Left ventricle myocardium inferior (tissue), 1 donor: ENCODE measurements at regions not wholly inside any gene's neighbourhood (a gene's known extent, or its start where the extent isn't known, plus 50 kb on each side); places are given as distances from the start of the nearest gene placed in this dataset.

Source experiments
- DNase-seq: peaks from one replicate; pipeline ENCODE4 v3.0.0-alpha.2; 2020
- H3K27ac ChIP-seq: fragments of 200-600 bp; replicated peaks from 2 replicates; pipeline ENCODE4 v1.8.0; 2021
- H3K27me3 ChIP-seq: fragments of 200-600 bp; 2 replicates; pipeline ENCODE4 v1.8.0; 2021; ENCODE audit warnings: low read depth
- H3K36me3 ChIP-seq: fragments of 200-600 bp; 2 replicates; pipeline ENCODE4 v1.8.0; 2021
- H3K4me1 ChIP-seq: fragments of 200-600 bp; 2 replicates; pipeline ENCODE4 v1.8.0; 2021
- H3K4me3 ChIP-seq: fragments of 200-600 bp; 2 replicates; pipeline ENCODE4 v1.8.0; 2021; ENCODE audit warnings: mild to moderate bottlenecking, moderate library complexity
- H3K9me3 ChIP-seq: fragments of 200-600 bp; replicated peaks from 2 replicates; pipeline ENCODE4 v1.8.0; 2021
- CTCF ChIP-seq: fragments of 200-600 bp; IDR thresholded peaks from 2 replicates; pipeline ENCODE4 v1.8.0; 2021; ENCODE audit warnings: antibody characterized with exemption, mild to moderate bottlenecking, borderline replicate concordance
- intact Hi-C: fragments of 100-400 bp; cut with micrococcal nuclease; formaldehyde crosslinking; loops from one replicate; pipeline ENCODE4 v1.11.0; 2022
- donor health status: DM: no; HTN: yes; CAD: no; lungs with severe emphysema.

DNA sequence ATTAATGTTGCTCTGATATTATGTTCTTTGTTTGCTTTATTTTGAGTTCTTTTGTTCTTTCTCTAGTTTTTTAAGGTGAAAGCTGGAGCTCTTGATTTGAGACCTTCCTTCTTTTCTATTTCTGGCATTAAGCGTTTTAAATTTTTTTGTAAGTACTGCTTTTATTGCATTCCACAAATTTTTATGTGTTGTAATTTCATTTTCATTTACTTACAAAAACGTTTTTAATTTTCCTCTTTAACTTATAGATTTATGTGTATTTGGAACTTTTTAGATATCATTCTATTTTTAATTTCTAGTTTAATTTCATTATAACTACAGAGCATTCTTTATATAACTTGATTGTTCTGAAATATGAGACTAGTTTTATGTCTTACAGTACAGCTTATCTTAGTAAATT is 395.6 kb downstream of the ETV1 start:
- intact Hi-C loops, result no loop called here
- no peaks in the 10 kb centered on the region for H3K4me1 ChIP-seq
- no peak overlapping the region for H3K4me3 ChIP-seq
- no peaks in the 10 kb centered on the region for H3K27me3 ChIP-seq
- no peaks in the 10 kb centered on the region for H3K36me3 ChIP-seq
- TF ChIP-seq CTCF, result no peak
- DNase-seq, result no peak
- peaks cover 18% of the 10 kb centered on the region for H3K9me3 ChIP-seq
- no peak overlapping the region for H3K27ac ChIP-seq

DNA sequence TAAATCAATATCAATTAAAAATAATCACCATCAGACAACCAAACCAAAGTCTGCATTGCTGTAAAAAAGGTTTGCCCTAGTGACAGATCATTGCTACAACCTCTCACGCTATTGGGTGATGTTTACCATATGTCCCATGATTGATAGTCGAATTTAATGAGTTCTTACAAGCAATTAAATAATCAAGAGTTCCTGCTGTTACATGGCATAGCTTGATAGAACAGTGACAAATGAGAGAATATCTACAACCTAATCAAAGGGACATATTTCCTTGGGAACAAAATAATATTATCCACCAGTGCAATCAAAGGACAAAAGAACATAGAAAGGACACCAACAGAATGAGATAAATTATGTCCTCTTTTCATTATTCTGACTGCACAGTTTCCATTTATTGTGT is 387.4 kb downstream of the ETV1 start:
- DNase-seq, result no peak
- Histone ChIP-seq H3K4me3 (no peak overlapping the region), H3K36me3 (no peaks in the 10 kb centered on the region), H3K9me3 (no peaks in the 10 kb centered on the region), H3K4me1 (no peaks in the 10 kb centered on the region), H3K27ac (no peak overlapping the region), H3K27me3 (no peaks in the 10 kb centered on the region)
- intact Hi-C loops, result no loop called here
- TF ChIP-seq CTCF, result no peak

GRCh38 chr7:13603016-13603415 is 386.4 kb downstream of the ETV1 start:
- Histone ChIP-seq H3K9me3 (peaks cover 7% of the 10 kb centered on the region), H3K4me1 (no peaks in the 10 kb centered on the region), H3K4me3 (no peak overlapping the region), H3K36me3 (no peaks in the 10 kb centered on the region), H3K27ac (no peak overlapping the region), H3K27me3 (no peaks in the 10 kb centered on the region)
- no peak for TF ChIP-seq CTCF
- intact Hi-C loops, result no loop called here
- DNase-seq, result no peak

- no peak for TF ChIP-seq CTCF
- intact Hi-C loops, result no loop called here
- no peak overlapping the region for H3K27ac ChIP-seq
Observed at GRCh38 chr7:13603661-13604060, 385.8 kb downstream of the ETV1 start.

DNA sequence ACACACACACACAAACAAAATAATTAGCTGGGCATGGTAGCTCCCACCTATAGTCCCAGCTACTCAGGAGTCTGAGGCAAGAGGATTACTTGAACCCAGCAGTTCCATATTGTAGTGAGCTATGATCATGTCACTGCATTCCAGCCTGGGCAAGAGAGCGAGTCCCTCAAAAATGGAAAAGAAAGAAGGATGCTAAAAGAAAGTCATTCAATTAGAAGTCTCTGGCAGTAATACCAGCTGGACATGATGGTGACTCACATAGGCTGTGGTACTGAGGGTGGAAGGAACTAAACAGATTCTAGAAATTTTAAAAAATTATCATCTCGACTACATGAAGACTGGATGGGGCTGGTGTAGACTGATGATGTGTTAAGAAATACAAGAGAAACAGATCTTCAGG is 385.3 kb downstream of the ETV1 start:
- DNase-seq, result no peak
- Histone ChIP-seq H3K9me3 (peaks cover 10% of the 10 kb centered on the region), H3K4me3 (no peak overlapping the region), H3K27me3 (no peaks in the 10 kb centered on the region), H3K36me3 (no peaks in the 10 kb centered on the region), H3K27ac (no peak overlapping the region), H3K4me1 (no peaks in the 10 kb centered on the region)
- TF ChIP-seq CTCF, result no peak
- intact Hi-C loops, result no loop called here

More at GRCh38 chr7:13603661-13604060, 385.8 kb downstream of the ETV1 start:
- peaks cover 10% of the 10 kb centered on the region for H3K9me3 ChIP-seq
- H3K36me3 ChIP-seq, result no peaks in the 10 kb centered on the region
- DNase-seq, result no peak
- H3K27me3 ChIP-seq, result no peaks in the 10 kb centered on the region
- no peaks in the 10 kb centered on the region for H3K4me1 ChIP-seq
- H3K4me3 ChIP-seq, result no peak overlapping the region

DNA sequence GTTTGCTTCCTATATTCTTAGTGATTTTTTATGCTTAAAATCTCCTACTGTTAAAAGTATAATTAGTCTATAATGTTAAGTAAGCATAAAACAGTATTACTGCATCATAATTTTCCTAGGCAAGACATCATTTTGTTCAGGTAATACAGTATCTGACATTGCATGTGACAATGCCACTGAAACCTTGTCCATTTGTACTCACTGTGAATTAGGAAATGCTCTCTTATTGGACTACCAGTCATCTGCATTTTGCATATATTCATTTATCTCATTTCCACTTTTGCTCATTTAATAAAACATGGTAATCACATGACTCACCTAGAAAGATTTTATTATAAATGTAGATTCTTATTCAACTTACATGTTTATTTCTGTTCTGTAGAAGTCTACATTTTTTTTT is 379.1 kb downstream of the ETV1 start:
- no peak for TF ChIP-seq CTCF
- intact Hi-C loops, result no loop called here
- Histone ChIP-seq H3K4me3 (no peak overlapping the region), H3K9me3 (peaks cover 10% of the 10 kb centered on the region), H3K4me1 (no peaks in the 10 kb centered on the region), H3K27me3 (no peaks in the 10 kb centered on the region), H3K36me3 (no peaks in the 10 kb centered on the region), H3K27ac (no peak overlapping the region)
- DNase-seq, result no peak
